GM12878 (cell line): ENCODE measurements at regions not wholly inside any gene's neighbourhood (a gene's known extent, or its start where the extent isn't known, plus 50 kb on each side); places are given as distances from the start of the nearest gene placed in this dataset.

Experiments
- BCLAF1 ChIP-seq: fragments of 450-650 bp; IDR thresholded peaks from 2 replicates; pipeline ENCODE4 v1.6.1; 2017; ENCODE audit warnings: antibody characterized with exemption, mild to moderate bottlenecking, moderate library complexity
- CHD4 ChIP-seq: fragments of 200-600 bp; sonication (generic); IDR thresholded peaks from 2 replicates; pipeline ENCODE4 v1.6.1; 2016; ENCODE audit warnings: mild to moderate bottlenecking
- E4F1 ChIP-seq: fragments of 450-650 bp; IDR thresholded peaks from 2 replicates; pipeline ENCODE4 v1.6.1; 2018; ENCODE audit warnings: borderline replicate concordance, mild to moderate bottlenecking; ENCODE audit not compliant: partially characterized antibody
- EED ChIP-seq: sonication (generic); IDR thresholded peaks from 2 replicates; pipeline ENCODE4 v1.6.1; 2016; ENCODE audit warnings: antibody characterized with exemption, low read depth
- FOXM1 ChIP-seq: IDR thresholded peaks from 2 replicates; pipeline ENCODE4 v1.6.1; 2012; ENCODE audit warnings: low read depth, mild to moderate bottlenecking, inconsistent platforms, low read length, moderate library complexity
- IKZF1 ChIP-seq: fragments of 450-650 bp; conservative IDR thresholded peaks from 2 replicates; pipeline ENCODE4 v1.6.1; 2017; ENCODE audit warnings: antibody characterized with exemption, mild to moderate bottlenecking
- PRDM15 ChIP-seq: fragments of 450-650 bp; formaldehyde crosslinking; IDR thresholded peaks from 2 replicates; pipeline ENCODE4 v1.4.0; 2020; ENCODE audit warnings: mild to moderate bottlenecking, moderate library complexity
- REST ChIP-seq: IDR thresholded peaks from 2 replicates; pipeline ENCODE4 v1.6.1; 2012; ENCODE audit warnings: mild to moderate bottlenecking, low read depth, low read length
- WRNIP1 ChIP-seq: IDR thresholded peaks from 2 replicates; pipeline ENCODE4 v1.6.1; 2011; ENCODE audit warnings: low read depth, low read length, improper control_type of control experiment, borderline replicate concordance

- TF ChIP-seq PRDM15 (CRISPR knock-in tag) (no peak), EED (no peak), WRNIP1 (no peak), CHD4 (no peak), IKZF1 (no peak), E4F1 (no peak), FOXM1 (no peak), BCLAF1 (no peak), REST (no peak)
These were observed 301.7 kb upstream of the PROX1 start (continued) for GRCh38 chr1:213685992-213686582.
